Left ventricle myocardium inferior (tissue), 1 donor: ENCODE measurements at regions not wholly inside any gene's neighbourhood (a gene's known extent, or its start where the extent isn't known, plus 50 kb on each side); places are given as distances from the start of the nearest gene placed in this dataset.
"Not testable (repeated sequence)": the region's sequence is repeated elsewhere in the genome, so short reads cannot be mapped to it uniquely, and the experiment has no call there.

Source experiments
- DNase-seq: peaks from one replicate; pipeline ENCODE4 v3.0.0-alpha.2; 2020
- H3K27ac ChIP-seq: fragments of 200-600 bp; replicated peaks from 2 replicates; pipeline ENCODE4 v1.8.0; 2021
- H3K27me3 ChIP-seq: fragments of 200-600 bp; 2 replicates; pipeline ENCODE4 v1.8.0; 2021; ENCODE audit warnings: low read depth
- H3K36me3 ChIP-seq: fragments of 200-600 bp; 2 replicates; pipeline ENCODE4 v1.8.0; 2021
- H3K4me1 ChIP-seq: fragments of 200-600 bp; 2 replicates; pipeline ENCODE4 v1.8.0; 2021
- H3K4me3 ChIP-seq: fragments of 200-600 bp; 2 replicates; pipeline ENCODE4 v1.8.0; 2021; ENCODE audit warnings: mild to moderate bottlenecking, moderate library complexity
- H3K9me3 ChIP-seq: fragments of 200-600 bp; replicated peaks from 2 replicates; pipeline ENCODE4 v1.8.0; 2021
- intact Hi-C: fragments of 100-400 bp; cut with micrococcal nuclease; formaldehyde crosslinking; loops from one replicate; pipeline ENCODE4 v1.11.0; 2022
- TF ChIP-seq, protein P1 (sequence below): fragments of 200-600 bp; IDR thresholded peaks from 2 replicates; pipeline ENCODE4 v1.8.0; 2021; ENCODE audit warnings: antibody characterized with exemption, mild to moderate bottlenecking, borderline replicate concordance
- donor health status: DM: no; HTN: yes; CAD: no; lungs with severe emphysema.

DNA sequence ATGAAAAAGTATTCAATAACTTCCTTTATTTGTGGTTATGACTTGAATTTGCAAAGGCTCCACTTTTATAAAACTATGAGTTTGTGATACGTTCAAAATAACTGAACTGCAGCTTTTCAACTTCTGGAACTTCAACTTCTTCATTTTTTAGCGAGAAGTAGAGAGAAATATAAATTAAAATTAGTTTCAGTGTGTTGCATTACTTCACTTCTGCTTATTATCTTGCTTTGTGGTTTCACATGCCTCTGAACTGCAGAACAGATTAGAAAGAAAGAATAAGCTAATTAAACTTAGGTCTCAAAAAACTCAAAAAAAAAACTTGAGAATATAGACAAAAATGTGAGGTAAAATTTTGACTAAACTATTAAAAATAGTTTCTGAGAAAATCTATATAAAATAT is 1073.4 kb downstream of the PCDH17 start:
- no peak for DNase-seq
- Histone ChIP-seq H3K27ac (no peak overlapping the region), H3K27me3 (no peaks in the 10 kb centered on the region), H3K9me3 (peaks cover 4% of the 10 kb centered on the region), H3K4me1 (no peaks in the 10 kb centered on the region), H3K36me3 (no peaks in the 10 kb centered on the region), H3K4me3 (no peak overlapping the region)
- intact Hi-C loops = no loop called here
- TF ChIP-seq, protein P1, sequence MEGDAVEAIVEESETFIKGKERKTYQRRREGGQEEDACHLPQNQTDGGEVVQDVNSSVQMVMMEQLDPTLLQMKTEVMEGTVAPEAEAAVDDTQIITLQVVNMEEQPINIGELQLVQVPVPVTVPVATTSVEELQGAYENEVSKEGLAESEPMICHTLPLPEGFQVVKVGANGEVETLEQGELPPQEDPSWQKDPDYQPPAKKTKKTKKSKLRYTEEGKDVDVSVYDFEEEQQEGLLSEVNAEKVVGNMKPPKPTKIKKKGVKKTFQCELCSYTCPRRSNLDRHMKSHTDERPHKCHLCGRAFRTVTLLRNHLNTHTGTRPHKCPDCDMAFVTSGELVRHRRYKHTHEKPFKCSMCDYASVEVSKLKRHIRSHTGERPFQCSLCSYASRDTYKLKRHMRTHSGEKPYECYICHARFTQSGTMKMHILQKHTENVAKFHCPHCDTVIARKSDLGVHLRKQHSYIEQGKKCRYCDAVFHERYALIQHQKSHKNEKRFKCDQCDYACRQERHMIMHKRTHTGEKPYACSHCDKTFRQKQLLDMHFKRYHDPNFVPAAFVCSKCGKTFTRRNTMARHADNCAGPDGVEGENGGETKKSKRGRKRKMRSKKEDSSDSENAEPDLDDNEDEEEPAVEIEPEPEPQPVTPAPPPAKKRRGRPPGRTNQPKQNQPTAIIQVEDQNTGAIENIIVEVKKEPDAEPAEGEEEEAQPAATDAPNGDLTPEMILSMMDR = no peak

DNA sequence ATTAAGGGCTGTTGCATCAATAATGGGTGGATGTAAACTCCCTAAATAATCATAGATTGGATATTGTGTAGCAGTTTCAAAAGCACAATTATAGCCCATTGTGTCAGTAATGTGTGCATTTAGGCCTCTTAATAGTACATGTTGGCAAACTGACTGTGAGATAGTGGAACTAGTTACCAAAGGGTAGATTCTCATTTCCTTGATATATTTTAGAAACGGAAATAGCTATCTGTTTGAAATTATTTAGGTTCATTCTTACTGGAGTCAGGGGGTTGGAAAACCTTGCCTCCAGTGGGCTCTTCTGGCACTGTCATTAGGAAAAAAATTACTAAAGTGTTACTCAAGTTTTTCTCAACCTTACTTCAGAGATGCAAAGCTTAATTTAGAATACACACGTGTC is 1074.9 kb downstream of the PCDH17 start:
- TF ChIP-seq, protein P1 = no peak
- Histone ChIP-seq H3K4me1 (no peaks in the 10 kb centered on the region), H3K4me3 (no peak overlapping the region), H3K9me3 (peaks cover 6% of the 10 kb centered on the region), H3K27ac (no peak overlapping the region), H3K27me3 (no peaks in the 10 kb centered on the region), H3K36me3 (no peaks in the 10 kb centered on the region)
- intact Hi-C loops = no loop called here
- no peak for DNase-seq

DNA sequence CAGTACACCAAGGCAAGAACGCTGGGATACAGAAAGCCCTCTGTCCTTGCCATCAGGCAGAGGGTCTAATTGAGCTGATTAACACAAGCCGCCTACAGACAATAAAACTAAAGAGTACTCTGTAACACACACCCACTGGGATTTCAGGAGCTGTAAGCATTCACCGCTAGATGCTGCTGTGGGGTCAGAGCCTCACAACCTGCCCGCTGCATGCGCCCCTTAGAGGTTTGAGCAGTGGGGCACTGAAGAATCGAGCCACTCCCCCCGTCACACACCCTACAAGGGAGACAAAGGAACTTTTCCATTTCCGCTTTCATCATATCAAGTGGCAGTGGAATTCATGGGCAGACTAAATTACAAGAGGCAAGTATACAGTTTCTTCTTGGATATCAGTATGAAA is 1080.6 kb downstream of the PCDH17 start:
- H3K9me3 ChIP-seq = peaks cover 6% of the 10 kb centered on the region
- TF ChIP-seq, protein P1 = no peak
- H3K36me3 ChIP-seq = no peaks in the 10 kb centered on the region
- intact Hi-C loops = no loop called here
- H3K27me3 ChIP-seq = no peaks in the 10 kb centered on the region
- DNase-seq = no peak
- no peak overlapping the region for H3K4me3 ChIP-seq
- H3K4me1 ChIP-seq = no peaks in the 10 kb centered on the region
- no peak overlapping the region for H3K27ac ChIP-seq

DNA sequence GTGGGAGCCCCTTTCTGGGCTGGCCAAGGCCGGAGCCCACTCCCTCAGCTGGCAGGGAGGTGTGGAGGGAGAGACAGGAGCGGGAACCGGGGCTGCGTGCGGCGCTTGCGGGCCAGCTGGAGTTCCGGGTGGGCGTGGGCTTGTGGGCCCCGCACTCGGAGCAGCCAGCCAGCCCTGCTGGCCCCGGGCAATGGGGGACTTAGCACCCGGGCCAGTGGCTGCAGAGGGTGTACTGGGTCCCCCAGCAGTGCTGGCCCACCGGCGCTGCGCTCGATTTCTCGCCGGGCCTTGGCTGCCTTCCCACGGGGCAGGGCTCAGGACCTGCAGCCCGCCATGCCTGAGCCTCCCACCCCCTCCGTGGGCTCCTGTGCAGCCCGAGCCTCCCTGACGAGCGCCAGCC is 1082.5 kb downstream of the PCDH17 start:
- H3K9me3 ChIP-seq, H3K27me3 ChIP-seq, DNase-seq, H3K4me1 ChIP-seq, H3K27ac ChIP-seq, H3K36me3 ChIP-seq, H3K4me3 ChIP-seq, intact Hi-C loops: not testable (repeated sequence)

DNA sequence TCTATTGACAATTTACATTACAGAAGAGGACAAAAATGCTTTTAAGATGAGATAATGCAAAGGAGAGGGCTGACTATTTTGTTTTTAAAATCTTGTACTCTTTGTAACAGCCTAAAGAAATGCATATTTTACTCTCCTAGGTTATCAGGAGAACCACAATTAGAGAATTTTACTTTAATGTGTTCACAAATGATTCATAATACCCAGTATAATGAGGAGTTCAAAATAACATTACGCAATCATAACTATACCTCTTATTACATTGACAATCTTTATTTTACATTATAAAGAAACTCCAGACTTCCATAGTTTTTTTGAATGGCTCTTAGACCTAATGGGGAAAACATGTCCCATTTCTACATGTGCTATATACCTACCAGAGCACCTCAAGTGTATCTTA is 1089.7 kb downstream of the PCDH17 start:
- intact Hi-C loops = no loop called here
- TF ChIP-seq, protein P1 = no peak
- H3K36me3 ChIP-seq = no peaks in the 10 kb centered on the region
- no peak overlapping the region for H3K27ac ChIP-seq
- DNase-seq = no peak
- H3K4me1 ChIP-seq = no peaks in the 10 kb centered on the region
- H3K27me3 ChIP-seq = no peaks in the 10 kb centered on the region
- no peaks in the 10 kb centered on the region for H3K9me3 ChIP-seq
- H3K4me3 ChIP-seq = no peak overlapping the region

DNA sequence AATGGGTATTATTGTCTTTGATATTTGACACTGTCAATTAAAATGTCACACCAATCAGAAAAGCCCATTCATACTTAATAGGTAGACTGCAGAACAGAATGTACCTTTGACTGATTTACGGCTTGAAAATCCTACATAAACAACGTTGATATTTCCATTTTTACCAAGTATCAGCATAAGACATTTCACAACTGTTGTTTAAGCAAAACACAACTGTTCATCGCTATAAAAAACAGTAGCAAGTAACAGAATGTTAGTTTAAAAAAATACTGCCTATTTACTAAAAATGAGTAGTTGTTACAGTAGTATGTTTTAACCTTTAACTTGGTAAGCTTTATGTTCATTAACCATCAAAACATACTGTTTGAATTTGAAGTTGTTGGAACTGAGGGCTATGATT is 1096.6 kb downstream of the PCDH17 start:
- Histone ChIP-seq H3K4me3 (no peak overlapping the region), H3K4me1 (no peaks in the 10 kb centered on the region), H3K27ac (no peak overlapping the region), H3K27me3 (no peaks in the 10 kb centered on the region), H3K36me3 (no peaks in the 10 kb centered on the region), H3K9me3 (no peaks in the 10 kb centered on the region)
- TF ChIP-seq, protein P1 = no peak
- no peak for DNase-seq
- intact Hi-C loops = no loop called here
